Astrocyte (in vitro differentiated cells and primary cell): ENCODE measurements at regions not wholly inside any gene's neighbourhood (a gene's known extent, or its start where the extent isn't known, plus 50 kb on each side); places are given as distances from the start of the nearest gene placed in this dataset.

Experiments used
- DNase-seq: peaks from one replicate; pipeline ENCODE4 v3.0.0-alpha.2; 2010; ENCODE audit warnings: low read depth
- FAIRE-seq: peaks from 2 replicates; lab custom pipeline; 2011; peaks lifted over from hg19 to GRCh38; lab: Jason Lieb, UNC
- H2AFZ ChIP-seq: 2 replicates; pipeline ENCODE4 v1.6.0; 2012; ENCODE audit warnings: low read depth, low read length, inconsistent platforms
- H3K27ac ChIP-seq: 2 replicates; pipeline ENCODE4 v1.5.1; 2011; ENCODE audit warnings: low read depth, low read length, inconsistent platforms
- H3K27me3 ChIP-seq: 2 replicates; pipeline ENCODE4 v1.6.0; 2011; ENCODE audit warnings: low read length, inconsistent platforms; ENCODE audit not compliant: insufficient read depth
- H3K36me3 ChIP-seq: 2 replicates; pipeline ENCODE4 v1.5.1; 2011; ENCODE audit warnings: low read length, inconsistent platforms; ENCODE audit not compliant: insufficient read depth
- H3K4me1 ChIP-seq: 2 replicates; pipeline ENCODE4 v1.5.1; 2011; ENCODE audit warnings: low read length, inconsistent platforms; ENCODE audit not compliant: insufficient read depth
- H3K4me2 ChIP-seq: 2 replicates; pipeline ENCODE4 v1.6.0; 2012; ENCODE audit warnings: low read length, inconsistent platforms
- H3K4me3 ChIP-seq: 2 replicates; pipeline ENCODE4 v1.5.1; 2011; ENCODE audit warnings: low read depth, mild to moderate bottlenecking, low read length, inconsistent platforms; ENCODE audit not compliant: insufficient read depth
- H3K79me2 ChIP-seq: 2 replicates; pipeline ENCODE4 v1.6.0; 2012; ENCODE audit warnings: mild to moderate bottlenecking, low read length, inconsistent platforms; ENCODE audit not compliant: insufficient read depth
- H3K9ac ChIP-seq: 2 replicates; pipeline ENCODE4 v1.6.0; 2012; ENCODE audit warnings: mild to moderate bottlenecking, low read length, inconsistent platforms
- H3K9me3 ChIP-seq: 2 replicates; pipeline ENCODE4 v1.5.1; 2012; ENCODE audit warnings: low read depth, mild to moderate bottlenecking, low read length, inconsistent platforms; ENCODE audit not compliant: insufficient read depth
- H4K20me1 ChIP-seq: 2 replicates; pipeline ENCODE4 v1.6.0; 2012; ENCODE audit warnings: low read length, inconsistent platforms; ENCODE audit not compliant: insufficient read depth
- H3K27ac Mint-ChIP-seq: one replicate; pipeline ENCODE4 v1.8.0; 2021; ENCODE audit warnings: mild to moderate bottlenecking, mixed read lengths; ENCODE audit not compliant: unreplicated experiment
- H3K27me3 Mint-ChIP-seq: one replicate; pipeline ENCODE4 v1.8.0; 2021; ENCODE audit warnings: low read depth, mixed read lengths; ENCODE audit not compliant: unreplicated experiment
- H3K36me3 Mint-ChIP-seq: one replicate; pipeline ENCODE4 v1.8.0; 2021; ENCODE audit warnings: low read depth, mixed read lengths; ENCODE audit not compliant: unreplicated experiment
- H3K4me1 Mint-ChIP-seq: one replicate; pipeline ENCODE4 v1.8.0; 2021; ENCODE audit warnings: low read depth, mixed read lengths; ENCODE audit not compliant: unreplicated experiment
- H3K4me3 Mint-ChIP-seq: one replicate; pipeline ENCODE4 v1.8.0; 2021; ENCODE audit warnings: mild to moderate bottlenecking, moderate library complexity, mixed read lengths; ENCODE audit not compliant: unreplicated experiment
- H3K9me3 Mint-ChIP-seq: one replicate; pipeline ENCODE4 v1.8.0; 2021; ENCODE audit warnings: mild to moderate bottlenecking, mixed read lengths; ENCODE audit not compliant: unreplicated experiment
- CTCF ChIP-seq: IDR thresholded peaks from 2 replicates; pipeline ENCODE4 v1.5.1; 2011; ENCODE audit warnings: low read depth, mild to moderate bottlenecking, inconsistent platforms, low read length, moderate library complexity; ENCODE audit not compliant: insufficient read depth
- EZH2 ChIP-seq: IDR thresholded peaks from 2 replicates; pipeline ENCODE4 v1.6.1; 2012; ENCODE audit warnings: mild to moderate bottlenecking, low read length, inconsistent platforms; ENCODE audit not compliant: insufficient read depth

- Histone ChIP-seq H3K79me2 (no peaks in the 10 kb centered on the region), H3K4me2 (no peak overlapping the region), H3K4me3 (no peak overlapping the region), H3K4me1 (no peaks in the 10 kb centered on the region), H3K27me3 (no peaks in the 10 kb centered on the region), H3K36me3 (no peaks in the 10 kb centered on the region), H4K20me1 (no peaks in the 10 kb centered on the region), H3K27ac (no peak overlapping the region), H3K9ac (no peak overlapping the region), H3K9me3 (peaks cover 4% of the 10 kb centered on the region), H2AFZ (no peak overlapping the region)
- H3K4me3 Mint-ChIP-seq = no peak overlapping the region
- no peak for TF ChIP-seq CTCF
- TF ChIP-seq EZH2 = no peak
- peaks cover 11% of the 10 kb centered on the region for H3K9me3 Mint-ChIP-seq
- H3K4me1 Mint-ChIP-seq = no peaks in the 10 kb centered on the region
- no peaks in the 10 kb centered on the region for H3K27me3 Mint-ChIP-seq
- H3K36me3 Mint-ChIP-seq = no peaks in the 10 kb centered on the region
- no peak overlapping the region for H3K27ac Mint-ChIP-seq
- no peak for DNase-seq
- no peak for FAIRE-seq
These were observed 1265.1 kb upstream of the CHAC2 start for GRCh38 chr2:52502476-52502860.

GRCh38 chr2:52501715-52502475, 1265.7 kb upstream of the CHAC2 start:
- Histone ChIP-seq H3K4me2 (no peak overlapping the region), H3K9me3 (peaks cover 6% of the 10 kb centered on the region), H4K20me1 (no peaks in the 10 kb centered on the region), H3K27me3 (no peaks in the 10 kb centered on the region), H3K79me2 (no peaks in the 10 kb centered on the region), H3K4me3 (no peak overlapping the region), H3K36me3 (no peaks in the 10 kb centered on the region), H2AFZ (no peak overlapping the region), H3K4me1 (no peaks in the 10 kb centered on the region), H3K9ac (no peak overlapping the region), H3K27ac (no peak overlapping the region)
- DNase-seq (no peak), FAIRE-seq (no peak)
- no peaks in the 10 kb centered on the region for H3K4me1 Mint-ChIP-seq
- no peak overlapping the region for H3K4me3 Mint-ChIP-seq
- TF ChIP-seq EZH2 (no peak), CTCF (no peak)
- no peaks in the 10 kb centered on the region for H3K36me3 Mint-ChIP-seq
- no peaks in the 10 kb centered on the region for H3K27me3 Mint-ChIP-seq
- no peak overlapping the region for H3K27ac Mint-ChIP-seq
- peaks cover 14% of the 10 kb centered on the region for H3K9me3 Mint-ChIP-seq

GRCh38 chr2:52500561-52500960, 1267.0 kb upstream of the CHAC2 start:
- no peaks in the 10 kb centered on the region for H3K27me3 ChIP-seq
- no peak for DNase-seq
- H3K4me3 ChIP-seq = no peak overlapping the region
- no peak overlapping the region for H3K4me2 ChIP-seq
- Mint-ChIP-seq H3K4me1 (no peaks in the 10 kb centered on the region), H3K27me3 (no peaks in the 10 kb centered on the region), H3K36me3 (no peaks in the 10 kb centered on the region), H3K9me3 (peaks cover 14% of the 10 kb centered on the region), H3K4me3 (no peak overlapping the region), H3K27ac (no peak overlapping the region)
- no peak overlapping the region for H2AFZ ChIP-seq
- H3K4me1 ChIP-seq = no peaks in the 10 kb centered on the region
- no peak overlapping the region for H3K9ac ChIP-seq
- H3K9me3 ChIP-seq = peaks cover 6% of the 10 kb centered on the region
- H4K20me1 ChIP-seq = no peaks in the 10 kb centered on the region
- FAIRE-seq = no peak
- no peak for TF ChIP-seq CTCF
- no peak for TF ChIP-seq EZH2
- H3K36me3 ChIP-seq = no peaks in the 10 kb centered on the region
- no peaks in the 10 kb centered on the region for H3K79me2 ChIP-seq
- no peak overlapping the region for H3K27ac ChIP-seq
